Caco-2 (cell line): ENCODE measurements at regions not wholly inside any gene's neighbourhood (a gene's known extent, or its start where the extent isn't known, plus 50 kb on each side); places are given as distances from the start of the nearest gene placed in this dataset.

Experiments used
- BruUV-seq: library from RNA; stranded (reverse); fragments of 400-500 nt; replicated peaks from 2 replicates; lab custom pipeline; 2021; lab: Mats Ljungman, UMichigan
- CTCF ChIA-PET: fragments of 300-600 bp; sonication (Branson Sonifier 250); formaldehyde crosslinking; loops from one replicate; lab custom pipeline; 2022; ENCODE audit warnings: antibody characterized with exemption; lab: Charles Lee
- POLR2A ChIA-PET: fragments of 300-600 bp; sonication (Branson Sonifier 250); formaldehyde crosslinking; loops from one replicate; lab custom pipeline; 2022; ENCODE audit warnings: antibody characterized with exemption; lab: Charles Lee
- DNase-seq, 2 experiments: peaks; one replicate each; pipeline versions ENCODE4 v3.0.0 to v3.0.0-alpha.2; 2020 to 2022
- H3K27me3 ChIP-seq: replicated peaks from 2 replicates; pipeline ENCODE4 v1.6.0; 2011; ENCODE audit warnings: low read length; ENCODE audit not compliant: control insufficient read depth, insufficient read depth
- H3K36me3 ChIP-seq: 2 replicates; pipeline ENCODE4 v1.5.1; 2011; ENCODE audit warnings: low read length; ENCODE audit not compliant: control insufficient read depth, insufficient read depth
- H3K4me1 ChIP-seq: fragments of 250-450 bp; sonication (Bioruptor Pico); 2 replicates; pipeline ENCODE4 v1.5.1; 2020; ENCODE audit warnings: mild to moderate bottlenecking
- H3K4me3 ChIP-seq: 2 replicates; pipeline ENCODE4 v1.5.1; 2011; ENCODE audit warnings: low read depth, mild to moderate bottlenecking, control low read depth, low read length
- H3K9me3 ChIP-seq: fragments of 250-450 bp; sonication (Bioruptor Pico); 2 replicates; pipeline ENCODE4 v1.5.1; 2020; ENCODE audit warnings: mild to moderate bottlenecking, moderate library complexity
- H3K27ac Mint-ChIP-seq: one replicate; pipeline ENCODE4 v1.8.0; 2022; ENCODE audit warnings: mixed read lengths; ENCODE audit not compliant: unreplicated experiment
- H3K27me3 Mint-ChIP-seq: one replicate; pipeline ENCODE4 v1.8.0; 2022; ENCODE audit warnings: mixed read lengths; ENCODE audit not compliant: insufficient read depth, unreplicated experiment
- H3K36me3 Mint-ChIP-seq: one replicate; pipeline ENCODE4 v1.8.0; 2022; ENCODE audit warnings: mild to moderate bottlenecking, mixed read lengths; ENCODE audit not compliant: insufficient read depth, unreplicated experiment
- H3K4me1 Mint-ChIP-seq: one replicate; pipeline ENCODE4 v1.8.0; 2022; ENCODE audit warnings: low read depth, mixed read lengths; ENCODE audit not compliant: unreplicated experiment
- H3K4me3 Mint-ChIP-seq: one replicate; pipeline ENCODE4 v1.8.0; 2022; ENCODE audit warnings: mild to moderate bottlenecking, moderate library complexity, mixed read lengths; ENCODE audit not compliant: unreplicated experiment
- H3K9me3 Mint-ChIP-seq: one replicate; pipeline ENCODE4 v1.8.0; 2022; ENCODE audit warnings: mixed read lengths; ENCODE audit not compliant: unreplicated experiment
- intact Hi-C: fragments of 100-400 bp; cut with micrococcal nuclease; formaldehyde crosslinking; loops from one replicate; pipeline ENCODE4 v1.10.0; 2022; ENCODE audit not compliant: unreplicated experiment
- TF ChIP-seq, protein P1 (sequence below), 2 experiments: fragments of 200-600 bp in 1 of 2; IDR thresholded peaks; 1 replicate in 1 of 2; 2 replicates in 1 of 2; pipeline versions ENCODE4 v1.5.1 to v1.8.0; 2011 to 2022; ENCODE audit warnings: antibody characterized with exemption in 1 of 2, control low read depth in 1 of 2, inconsistent platforms in 1 of 2, low read depth in 1 of 2, low read length in 1 of 2, mild to moderate bottlenecking in 1 of 2, moderate library complexity in 1 of 2; ENCODE audit not compliant: insufficient read depth in 1 of 2, severe bottlenecking in 1 of 2, unreplicated experiment in 1 of 2

DNA sequence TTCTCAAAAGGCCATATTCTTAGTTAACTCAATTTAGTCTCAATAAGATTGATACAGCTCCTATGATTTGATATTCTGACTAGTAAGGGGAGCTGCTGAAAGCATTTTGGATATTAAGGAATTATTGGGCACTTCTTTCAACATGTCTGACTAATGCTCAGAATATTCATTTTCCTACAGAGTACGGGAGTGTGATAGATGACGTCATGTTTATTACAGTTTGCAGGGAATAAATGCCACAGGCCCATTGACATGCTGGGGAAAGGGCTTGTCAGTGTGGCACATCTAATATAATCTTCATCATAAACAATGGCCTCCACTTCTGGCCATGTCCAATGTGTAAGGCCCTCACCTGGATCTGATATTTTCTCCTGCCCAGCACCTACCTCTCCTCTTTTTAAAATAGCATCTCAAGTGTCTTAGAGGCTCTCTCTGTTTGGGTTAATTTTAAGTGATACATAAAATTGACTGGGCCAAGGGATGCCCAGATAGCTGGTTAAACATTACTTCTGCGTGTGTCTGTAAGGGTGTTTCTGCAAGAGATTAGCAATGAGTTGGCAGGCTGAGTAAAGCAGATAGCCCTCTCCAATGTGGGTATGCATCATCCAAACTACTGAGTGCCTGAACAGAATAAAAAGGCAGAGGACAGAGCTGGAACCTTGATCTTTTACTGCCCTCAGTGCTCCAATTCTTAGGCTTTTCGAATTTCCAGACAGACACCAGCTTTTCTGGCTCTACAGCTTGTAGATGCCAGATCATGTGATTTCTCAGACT is 99.3 kb downstream of the SLC24A2 start:
- H3K9me3 ChIP-seq: no peaks in the 10 kb centered on the region
- ChIA-PET CTCF (no interaction called here), POLR2A (no interaction called here)
- no peak for DNase-seq
- no peaks in the 10 kb centered on the region for H3K36me3 ChIP-seq
- no TSS peak for BruUV-seq
- Mint-ChIP-seq H3K36me3 (no peaks in the 10 kb centered on the region), H3K4me3 (no peak overlapping the region), H3K4me1 (no peaks in the 10 kb centered on the region), H3K9me3 (no peaks in the 10 kb centered on the region), H3K27me3 (no peaks in the 10 kb centered on the region), H3K27ac (no peak overlapping the region)
- TF ChIP-seq, protein P1, sequence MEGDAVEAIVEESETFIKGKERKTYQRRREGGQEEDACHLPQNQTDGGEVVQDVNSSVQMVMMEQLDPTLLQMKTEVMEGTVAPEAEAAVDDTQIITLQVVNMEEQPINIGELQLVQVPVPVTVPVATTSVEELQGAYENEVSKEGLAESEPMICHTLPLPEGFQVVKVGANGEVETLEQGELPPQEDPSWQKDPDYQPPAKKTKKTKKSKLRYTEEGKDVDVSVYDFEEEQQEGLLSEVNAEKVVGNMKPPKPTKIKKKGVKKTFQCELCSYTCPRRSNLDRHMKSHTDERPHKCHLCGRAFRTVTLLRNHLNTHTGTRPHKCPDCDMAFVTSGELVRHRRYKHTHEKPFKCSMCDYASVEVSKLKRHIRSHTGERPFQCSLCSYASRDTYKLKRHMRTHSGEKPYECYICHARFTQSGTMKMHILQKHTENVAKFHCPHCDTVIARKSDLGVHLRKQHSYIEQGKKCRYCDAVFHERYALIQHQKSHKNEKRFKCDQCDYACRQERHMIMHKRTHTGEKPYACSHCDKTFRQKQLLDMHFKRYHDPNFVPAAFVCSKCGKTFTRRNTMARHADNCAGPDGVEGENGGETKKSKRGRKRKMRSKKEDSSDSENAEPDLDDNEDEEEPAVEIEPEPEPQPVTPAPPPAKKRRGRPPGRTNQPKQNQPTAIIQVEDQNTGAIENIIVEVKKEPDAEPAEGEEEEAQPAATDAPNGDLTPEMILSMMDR (IDR thresholded peaks at IDR 0.05; ENCODE audit: insufficient read depth in 1 of 2, low read depth in 1 of 2, low read length in 1 of 2, severe bottlenecking in 1 of 2, unreplicated experiment in 1 of 2): no peak
- H3K4me1 ChIP-seq: no peaks in the 10 kb centered on the region
- H3K4me3 ChIP-seq: no peak overlapping the region
- intact Hi-C loops: no loop called here
- H3K27me3 ChIP-seq: no peaks in the 10 kb centered on the region

DNA sequence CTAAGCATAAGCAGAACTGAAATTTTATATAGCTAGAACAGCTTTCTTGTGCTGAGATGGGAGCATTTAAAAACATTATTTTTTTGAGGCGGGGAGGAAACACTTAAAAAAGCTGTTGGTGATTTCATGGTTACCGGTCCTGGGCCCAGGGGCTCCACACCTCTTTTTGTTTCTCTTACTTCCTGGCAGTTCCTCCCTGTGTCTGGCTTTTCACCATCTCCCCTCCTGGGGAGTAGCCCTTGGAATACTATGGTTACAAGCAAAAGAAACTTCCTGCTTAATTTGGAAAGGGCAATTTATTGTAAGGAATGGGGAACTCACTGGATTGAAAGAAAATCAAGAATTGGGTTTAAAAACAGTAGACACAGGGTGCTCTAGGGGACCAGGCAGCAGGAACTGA is 105.1 kb downstream of the SLC24A2 start:
- Mint-ChIP-seq H3K4me1 (peaks cover 8% of the 10 kb centered on the region), H3K27ac (no peak overlapping the region), H3K36me3 (no peaks in the 10 kb centered on the region), H3K4me3 (no peak overlapping the region), H3K27me3 (peaks cover 5% of the 10 kb centered on the region), H3K9me3 (no peaks in the 10 kb centered on the region)
- POLR2A ChIA-PET: no interaction called here
- Histone ChIP-seq H3K27me3 (no peaks in the 10 kb centered on the region), H3K4me3 (no peak overlapping the region), H3K4me1 (no peaks in the 10 kb centered on the region), H3K36me3 (no peaks in the 10 kb centered on the region), H3K9me3 (no peaks in the 10 kb centered on the region)
- no peak for DNase-seq
- TF ChIP-seq, protein P1 (IDR thresholded peaks at IDR 0.05; ENCODE audit: insufficient read depth in 1 of 2, low read depth in 1 of 2, low read length in 1 of 2, severe bottlenecking in 1 of 2, unreplicated experiment in 1 of 2): no peak
- no TSS peak for BruUV-seq
- intact Hi-C loops: no loop called here
- CTCF ChIA-PET: interaction anchor here (0.7 kb wide), 1 partner anchor 16 kb away, joined by 3 read pairs; no protein-coding TSS in a partner anchor

DNA sequence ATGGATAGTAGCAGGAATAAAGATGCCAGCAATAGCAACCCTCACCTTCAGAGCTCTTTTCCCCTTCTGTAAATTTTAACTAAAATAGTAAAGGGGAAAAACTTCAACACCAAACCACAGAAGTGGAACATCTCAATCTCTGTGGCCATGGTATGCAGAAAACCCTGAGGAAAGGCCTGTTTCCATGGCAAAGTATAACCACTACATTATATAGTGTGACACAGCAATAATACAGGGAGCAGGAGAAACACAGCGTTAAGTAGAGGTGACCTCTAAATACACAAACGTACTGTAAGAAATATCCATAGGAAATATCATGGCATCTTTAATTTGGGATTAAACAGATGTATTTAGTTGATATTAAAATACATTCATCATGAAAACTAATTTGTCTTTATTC is 106.4 kb downstream of the SLC24A2 start:
- TF ChIP-seq, protein P1 (IDR thresholded peaks at IDR 0.05; ENCODE audit: insufficient read depth in 1 of 2, low read depth in 1 of 2, low read length in 1 of 2, severe bottlenecking in 1 of 2, unreplicated experiment in 1 of 2): no peak
- CTCF ChIA-PET: no interaction called here
- no peaks in the 10 kb centered on the region for H3K9me3 Mint-ChIP-seq
- Histone ChIP-seq H3K36me3 (no peaks in the 10 kb centered on the region), H3K4me1 (no peaks in the 10 kb centered on the region), H3K27me3 (no peaks in the 10 kb centered on the region), H3K4me3 (no peak overlapping the region), H3K9me3 (no peaks in the 10 kb centered on the region)
- H3K4me3 Mint-ChIP-seq: no peak overlapping the region
- H3K4me1 Mint-ChIP-seq: peaks cover 8% of the 10 kb centered on the region
- no peak for DNase-seq
- H3K27me3 Mint-ChIP-seq: peaks cover 5% of the 10 kb centered on the region
- intact Hi-C loops: no loop called here
- no peak overlapping the region for H3K27ac Mint-ChIP-seq
- no peaks in the 10 kb centered on the region for H3K36me3 Mint-ChIP-seq
- no TSS peak for BruUV-seq
- POLR2A ChIA-PET: no interaction called here
